ENCODE measurements at regions not wholly inside any gene's neighbourhood (a gene's known extent, or its start where the extent isn't known, plus 50 kb on each side); places are given as distances from the start of the nearest gene placed in this dataset.

- no peak for TF ChIP-seq CTCF (IDR thresholded peaks at IDR 0.05; ENCODE audit: control extremely low read depth, extremely low read depth)
- Histone ChIP-seq H3K9me3 (ENCODE audit: control insufficient read depth in 4 of 4, insufficient read depth in 3 of 4, low read length in 3 of 4) (no peaks in the 10 kb centered on the region), H3K4me1 (ENCODE audit: control insufficient read depth in 5 of 5, insufficient read depth in 5 of 5, low read length in 5 of 5) (peaks cover 0 to 7% (median 0%) of the 10 kb centered on the region in 5 donors), H3K27me3 (ENCODE audit: control insufficient read depth in 3 of 3, insufficient read depth in 3 of 3, low read length in 2 of 3) (no peaks in the 10 kb centered on the region), H3K9ac (ENCODE audit: insufficient read depth in 1 of 2, low read length in 2 of 2) (no peak overlapping the region), H3K4me3 (no peak overlapping the region), H3K27ac (ENCODE audit: low read depth in 1 of 2, low read length in 1 of 2) (no peak overlapping the region), H3K36me3 (ENCODE audit: control insufficient read depth in 4 of 4, insufficient read depth in 4 of 4, low read length in 4 of 4) (no peaks in the 10 kb centered on the region)
- peak in 2 of 3 donors; percentile 27 to 37 for DNase-seq
- ATAC-seq (ENCODE audit: insufficient read depth, low FRiP score), result no peak
- 54 to 79% methylated on average over 19 of the region's 19 CpGs for WGBS, 2 donors
These were observed 63.2 kb upstream of the ATP11B start for GRCh38 chr3:182729903-182730674.

- no peaks in the 10 kb centered on the region for H3K9me3 ChIP-seq (ENCODE audit: control insufficient read depth in 4 of 4, insufficient read depth in 3 of 4, low read length in 3 of 4)
- H3K9ac ChIP-seq (ENCODE audit: insufficient read depth in 1 of 2, low read length in 2 of 2), result no peak overlapping the region
- 47 to 65% methylated on average over 1 of the region's 1 CpG for WGBS, 2 donors
- TF ChIP-seq CTCF (IDR thresholded peaks at IDR 0.05; ENCODE audit: control extremely low read depth, extremely low read depth), result no peak
- no peaks in the 10 kb centered on the region for H3K36me3 ChIP-seq (ENCODE audit: control insufficient read depth in 4 of 4, insufficient read depth in 4 of 4, low read length in 4 of 4)
- H3K27ac ChIP-seq (ENCODE audit: low read depth in 1 of 2, low read length in 1 of 2), result no peak overlapping the region
- ATAC-seq (ENCODE audit: insufficient read depth, low FRiP score) (no peak), DNase-seq (peak in 1 of 3 donors; percentile 23)
- H3K4me1 ChIP-seq (ENCODE audit: control insufficient read depth in 5 of 5, insufficient read depth in 5 of 5, low read length in 5 of 5), result peaks cover 0 to 7% (median 0%) of the 10 kb centered on the region in 5 donors
- H3K4me3 ChIP-seq, result no peak overlapping the region
- no peaks in the 10 kb centered on the region for H3K27me3 ChIP-seq (ENCODE audit: control insufficient read depth in 3 of 3, insufficient read depth in 3 of 3, low read length in 2 of 3)
These were observed 62.6 kb upstream of the ATP11B start for GRCh38 chr3:182730675-182731042.

DNA sequence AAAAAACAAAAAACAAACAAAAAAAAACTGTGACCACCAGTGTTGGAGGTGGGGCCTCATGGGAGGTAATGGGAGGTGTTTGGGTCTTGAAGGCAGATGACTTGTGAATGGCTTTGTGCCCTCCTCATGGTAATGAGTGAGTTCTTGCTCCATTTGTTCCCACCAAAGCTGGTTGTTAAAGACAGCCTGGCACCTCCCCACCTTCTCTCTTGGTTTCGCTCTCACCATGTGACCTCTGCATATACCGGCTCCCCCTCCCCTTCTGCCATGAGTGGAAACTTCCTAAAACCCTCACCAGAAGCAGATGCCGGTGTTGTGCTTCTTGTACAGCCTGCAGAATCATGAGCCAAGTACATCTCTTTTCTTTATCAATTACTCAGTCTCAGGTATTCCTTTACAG is 61.5 kb upstream of the ATP11B start:
- no peak overlapping the region for H3K9ac ChIP-seq (ENCODE audit: insufficient read depth in 1 of 2, low read length in 2 of 2)
- ATAC-seq (ENCODE audit: insufficient read depth, low FRiP score), result no peak
- no peaks in the 10 kb centered on the region for H3K27me3 ChIP-seq (ENCODE audit: control insufficient read depth in 3 of 3, insufficient read depth in 3 of 3, low read length in 2 of 3)
- H3K4me3 ChIP-seq, result no peak overlapping the region
- DNase-seq, result no peak
- no peak overlapping the region for H3K27ac ChIP-seq (ENCODE audit: low read depth in 1 of 2, low read length in 1 of 2)
- H3K36me3 ChIP-seq (ENCODE audit: control insufficient read depth in 4 of 4, insufficient read depth in 4 of 4, low read length in 4 of 4), result no peaks in the 10 kb centered on the region
- H3K9me3 ChIP-seq (ENCODE audit: control insufficient read depth in 4 of 4, insufficient read depth in 3 of 4, low read length in 3 of 4), result no peaks in the 10 kb centered on the region
- TF ChIP-seq CTCF (IDR thresholded peaks at IDR 0.05; ENCODE audit: control extremely low read depth, extremely low read depth), result no peak
- H3K4me1 ChIP-seq (ENCODE audit: control insufficient read depth in 5 of 5, insufficient read depth in 5 of 5, low read length in 5 of 5), result peaks cover 0 to 3% (median 0%) of the 10 kb centered on the region in 5 donors
- 89 to 96% methylated on average over 3 of the region's 3 CpGs for WGBS, 2 donors
